CD4-positive, alpha-beta memory T cell (primary cell): ENCODE measurements at regions not wholly inside any gene's neighbourhood (a gene's known extent, or its start where the extent isn't known, plus 50 kb on each side); places are given as distances from the start of the nearest gene placed in this dataset.

Experiments
- CTCF ChIA-PET: fragments of 350-600 bp; sonication (Branson Sonifier 250); formaldehyde crosslinking; loops from one replicate; lab custom pipeline; 2021; ENCODE audit warnings: inconsistent platforms; ENCODE audit not compliant: partially characterized antibody; lab: Charles Lee
- POLR2A ChIA-PET: fragments of 350-600 bp; sonication (Branson Sonifier 250); formaldehyde crosslinking; loops from one replicate; lab custom pipeline; 2021; ENCODE audit not compliant: partially characterized antibody; lab: Charles Lee
- DNase-seq, 5 donors: peaks; one replicate each; pipeline versions ENCODE4 v3.0.0 to v3.0.0-alpha.2; 2020 to 2022; ENCODE audit warnings: mixed read lengths in 1 of 5
- H3K27ac ChIP-seq: one replicate; pipeline ENCODE4 v1.7.0; 2013; ENCODE audit warnings: low read depth, low read length
- H3K27me3 ChIP-seq: 2 replicates; pipeline ENCODE4 v1.7.0; 2013; ENCODE audit warnings: mild to moderate bottlenecking, low read length, moderate library complexity; ENCODE audit not compliant: insufficient read depth
- H3K36me3 ChIP-seq: 2 replicates; pipeline ENCODE4 v1.7.0; 2013; ENCODE audit warnings: mild to moderate bottlenecking, low read length, moderate library complexity; ENCODE audit not compliant: insufficient read depth
- H3K4me1 ChIP-seq: 2 replicates; pipeline ENCODE4 v1.7.0; 2013; ENCODE audit warnings: mild to moderate bottlenecking, low read length, moderate library complexity; ENCODE audit not compliant: insufficient read depth
- H3K4me3 ChIP-seq, 2 donors: one replicate each; pipeline ENCODE4 v1.7.0; 2013; ENCODE audit warnings: low read length in 2 of 2, mild to moderate bottlenecking in 1 of 2
- H3K9me3 ChIP-seq, 2 donors: one replicate each; pipeline ENCODE4 v1.7.0; 2013; ENCODE audit warnings: low read length in 2 of 2, control low read depth in 1 of 2; ENCODE audit not compliant: control insufficient read depth in 1 of 2
- H3K27ac Mint-ChIP-seq, 7 donors: one replicate each; pipeline ENCODE4 v1.8.0; 2020 to 2021; ENCODE audit warnings: mixed read lengths in 7 of 7, mild to moderate bottlenecking in 6 of 7, inconsistent platforms in 3 of 7, moderate library complexity in 3 of 7
- H3K27me3 Mint-ChIP-seq, 2 donors: one replicate each; pipeline ENCODE4 v1.8.0; 2020 to 2021; ENCODE audit warnings: mixed read lengths in 2 of 2
- H3K36me3 Mint-ChIP-seq, 2 donors: one replicate each; pipeline ENCODE4 v1.8.0; 2020 to 2021; ENCODE audit warnings: mixed read lengths in 2 of 2, inconsistent platforms in 1 of 2, mild to moderate bottlenecking in 1 of 2
- H3K4me1 Mint-ChIP-seq, 4 donors: one replicate each; pipeline ENCODE4 v1.8.0; 2020 to 2021; ENCODE audit warnings: mixed read lengths in 4 of 4, mild to moderate bottlenecking in 1 of 4
- H3K4me3 Mint-ChIP-seq, 8 donors: one replicate each; pipeline ENCODE4 v1.8.0; 2020 to 2021; ENCODE audit warnings: mixed read lengths in 8 of 8, mild to moderate bottlenecking in 7 of 8, moderate library complexity in 6 of 8, inconsistent platforms in 3 of 8
- H3K9me3 Mint-ChIP-seq, 8 donors: one replicate each; pipeline ENCODE4 v1.8.0; 2020 to 2021; ENCODE audit warnings: mixed read lengths in 8 of 8, mild to moderate bottlenecking in 5 of 8, inconsistent platforms in 3 of 8, moderate library complexity in 1 of 8
- intact Hi-C: fragments of 100-400 bp; cut with micrococcal nuclease; formaldehyde crosslinking; loops from one replicate; pipeline ENCODE4 v1.15.1; 2023

GRCh38 chr1:183711741-183712361 lies 58.7 kb upstream of the APOBEC4 start:
- intact Hi-C loops = no loop called here

GRCh38 chr1:183711165-183711682 lies 58.1 kb upstream of the APOBEC4 start:
- peaks cover 0 to under 1% of the 10 kb centered on the region in 2 donors for H3K27me3 Mint-ChIP-seq
- Histone ChIP-seq H3K4me3 (no peak overlapping the region), H3K36me3 (no peaks in the 10 kb centered on the region), H3K4me1 (no peaks in the 10 kb centered on the region), H3K27ac (no peak overlapping the region), H3K27me3 (no peaks in the 10 kb centered on the region), H3K9me3 (no peaks in the 10 kb centered on the region)
- H3K36me3 Mint-ChIP-seq = no peaks in the 10 kb centered on the region
- H3K9me3 Mint-ChIP-seq = peaks cover 0 to 3% (median 0%) of the 10 kb centered on the region in 8 donors
- H3K27ac Mint-ChIP-seq = no peak overlapping the region
- H3K4me1 Mint-ChIP-seq = no peaks in the 10 kb centered on the region
- H3K4me3 Mint-ChIP-seq = no peak overlapping the region
- POLR2A ChIA-PET = no interaction called here
- intact Hi-C loops = no loop called here
- no peak for DNase-seq
- CTCF ChIA-PET = no interaction called here

More at GRCh38 chr1:183711741-183712361, 58.7 kb upstream of the APOBEC4 start:
- H3K36me3 Mint-ChIP-seq = no peaks in the 10 kb centered on the region
- H3K27me3 Mint-ChIP-seq = peaks cover 0 to 1% of the 10 kb centered on the region in 2 donors
- H3K27ac ChIP-seq = no peak overlapping the region
- ChIA-PET CTCF (interaction anchor here (1.4 kb wide), 1 partner anchor 27 kb away, joined by 3 read pairs; no protein-coding TSS in a partner anchor), POLR2A (no interaction called here)
- no peak overlapping the region for H3K4me3 Mint-ChIP-seq
- no peak overlapping the region for H3K4me3 ChIP-seq
- no peaks in the 10 kb centered on the region for H3K9me3 ChIP-seq
- no peaks in the 10 kb centered on the region for H3K4me1 ChIP-seq
- H3K36me3 ChIP-seq = no peaks in the 10 kb centered on the region
- H3K9me3 Mint-ChIP-seq = peaks cover 0 to 3% (median 0%) of the 10 kb centered on the region in 8 donors
- no peak overlapping the region for H3K27ac Mint-ChIP-seq
- H3K4me1 Mint-ChIP-seq = no peaks in the 10 kb centered on the region
- no peaks in the 10 kb centered on the region for H3K27me3 ChIP-seq
- DNase-seq = no peak

- intact Hi-C loops = no loop called here
- no peaks in the 10 kb centered on the region for H3K4me1 Mint-ChIP-seq
- CTCF ChIA-PET = no interaction called here
Observed at GRCh38 chr1:183710734-183711133, 57.6 kb upstream of the APOBEC4 start.

GRCh38 chr1:183710333-183710732 lies 57.2 kb upstream of the APOBEC4 start:
- Histone ChIP-seq H3K4me3 (no peak overlapping the region), H3K4me1 (no peaks in the 10 kb centered on the region), H3K27me3 (no peaks in the 10 kb centered on the region), H3K9me3 (no peaks in the 10 kb centered on the region), H3K27ac (no peak overlapping the region), H3K36me3 (no peaks in the 10 kb centered on the region)
- Mint-ChIP-seq H3K27ac (no peak overlapping the region), H3K4me1 (no peaks in the 10 kb centered on the region), H3K27me3 (no peaks in the 10 kb centered on the region), H3K4me3 (no peak overlapping the region), H3K36me3 (no peaks in the 10 kb centered on the region), H3K9me3 (no peaks in the 10 kb centered on the region)
- intact Hi-C loops = no loop called here
- DNase-seq = no peak
- ChIA-PET POLR2A (no interaction called here), CTCF (interaction anchor here (0.7 kb wide), 1 partner anchor 55 kb away, joined by 3 read pairs; no protein-coding TSS in a partner anchor)

More at GRCh38 chr1:183710734-183711133, 57.6 kb upstream of the APOBEC4 start:
- no peaks in the 10 kb centered on the region for H3K36me3 ChIP-seq
- DNase-seq = no peak
- no peaks in the 10 kb centered on the region for H3K9me3 Mint-ChIP-seq
- no peaks in the 10 kb centered on the region for H3K4me1 ChIP-seq
- H3K27ac ChIP-seq = no peak overlapping the region
- no peak overlapping the region for H3K27ac Mint-ChIP-seq
- H3K4me3 Mint-ChIP-seq = no peak overlapping the region
- no peaks in the 10 kb centered on the region for H3K27me3 Mint-ChIP-seq
- H3K9me3 ChIP-seq = no peaks in the 10 kb centered on the region
- no peak overlapping the region for H3K4me3 ChIP-seq
- H3K36me3 Mint-ChIP-seq = no peaks in the 10 kb centered on the region
- POLR2A ChIA-PET = no interaction called here
- H3K27me3 ChIP-seq = no peaks in the 10 kb centered on the region

- H3K9me3 Mint-ChIP-seq = no peaks in the 10 kb centered on the region
- Histone ChIP-seq H3K4me1 (no peaks in the 10 kb centered on the region), H3K36me3 (no peaks in the 10 kb centered on the region), H3K4me3 (no peak overlapping the region), H3K27me3 (no peaks in the 10 kb centered on the region), H3K27ac (no peak overlapping the region), H3K9me3 (no peaks in the 10 kb centered on the region)
- no peak for DNase-seq
- H3K27ac Mint-ChIP-seq = no peak overlapping the region
- H3K4me1 Mint-ChIP-seq = peaks cover 0 to 1% (median 0%) of the 10 kb centered on the region in 4 donors
- POLR2A ChIA-PET = no interaction called here
- CTCF ChIA-PET = interaction anchor here (1.0 kb wide), 1 partner anchor 19 kb away, joined by 3 read pairs; no protein-coding TSS in a partner anchor
- no peak overlapping the region for H3K4me3 Mint-ChIP-seq
- H3K36me3 Mint-ChIP-seq = peaks cover 0 to 3% of the 10 kb centered on the region in 2 donors
- intact Hi-C loops = no loop called here
- no peaks in the 10 kb centered on the region for H3K27me3 Mint-ChIP-seq
Observed at GRCh38 chr1:183704131-183704530, 51.0 kb upstream of the APOBEC4 start.
